ENCODE measurements at regions not wholly inside any gene's neighbourhood (a gene's known extent, or its start where the extent isn't known, plus 50 kb on each side); places are given as distances from the start of the nearest gene placed in this dataset.

DNA sequence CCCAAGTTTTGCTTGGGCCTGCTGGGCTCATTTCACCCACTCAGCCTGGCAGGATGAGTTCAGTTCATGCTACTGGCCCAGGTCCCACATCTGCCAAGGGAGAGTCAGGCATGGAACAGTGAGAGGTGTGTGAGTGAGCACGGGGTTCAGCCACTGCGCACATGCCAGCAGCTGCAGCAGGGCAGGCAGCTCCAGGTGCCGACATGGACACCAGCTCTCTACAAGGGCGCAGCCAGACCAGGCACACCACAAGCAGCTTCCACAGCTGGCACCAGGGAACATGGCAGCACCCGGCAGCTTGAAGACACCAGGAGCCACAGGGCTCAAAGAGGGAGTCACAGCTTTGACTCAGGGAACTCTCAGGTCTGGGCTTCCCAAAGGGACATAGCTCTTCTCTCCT lies 938.0 kb downstream of the SORCS3 start:
- intact Hi-C loops (cut with micrococcal nuclease) = no loop called here
- no TSS peak for BruUV-seq (replicated peaks)

More for the DNA sequence above, 938.0 kb downstream of the SORCS3 start:
- Histone ChIP-seq H4K5ac (ENCODE audit: low read depth, low read length) (no peak overlapping the region), H2AFZ (replicated peaks; ENCODE audit: low read length, poor library complexity) (no peak overlapping the region), H3K9me3 (ENCODE audit: control insufficient read depth, insufficient read depth, low read length) (peaks cover 5% of the 10 kb centered on the region; the same call in 1 of the 2 replicates), H2BK5ac (ENCODE audit: low read depth, low read length, poor library complexity, severe bottlenecking) (no peak overlapping the region), H3K9ac (ENCODE audit: low read depth, low read length) (no peak overlapping the region), H3K4me1 (ENCODE audit: control insufficient read depth, insufficient read depth, low read length) (no peaks in the 10 kb centered on the region), H3K4ac (ENCODE audit: low read depth, low read length) (no peak overlapping the region), H2AK5ac (ENCODE audit: low read depth, low read length) (no peak overlapping the region), H3K23ac (ENCODE audit: low read depth, low read length) (no peak overlapping the region), H4K20me1 (ENCODE audit: insufficient read depth, low read length) (no peaks in the 10 kb centered on the region), H3K18ac (ENCODE audit: low read depth, low read length) (no peak overlapping the region), H4K8ac (ENCODE audit: low read depth in 2 of 2, low read length in 2 of 2) (no peak overlapping the region), H3K4me2 (ENCODE audit: low read depth, low read length) (no peak overlapping the region), H3K4me3 (ENCODE audit: insufficient read depth, low read depth, low read length) (no peak overlapping the region), H3K14ac (replicated peaks; ENCODE audit: low read depth, low read length) (no peak overlapping the region), H2BK15ac (ENCODE audit: low read depth, low read length) (no peak overlapping the region), H3K27ac (ENCODE audit: insufficient read depth, low read length) (no peak overlapping the region), H2AK9ac (replicated peaks; ENCODE audit: low read depth, low read length, poor library complexity) (no peak overlapping the region), H4K91ac (ENCODE audit: insufficient read depth, low read depth, low read length) (no peak overlapping the region), H3K27me3 (ENCODE audit: control insufficient read depth, insufficient read depth, low read length) (no peaks in the 10 kb centered on the region), H3K79me1 (ENCODE audit: low read depth in 1 of 2, low read length in 2 of 2) (no peaks in the 10 kb centered on the region), H3K9me1 (ENCODE audit: insufficient read depth, low read length) (no peaks in the 10 kb centered on the region), H3K36me3 (ENCODE audit: control insufficient read depth, insufficient read depth, low read length) (no peaks in the 10 kb centered on the region), H2BK20ac (ENCODE audit: low read depth, low read length) (no peak overlapping the region), H3K56ac (ENCODE audit: extremely low read depth, insufficient read depth, low read length) (no peak overlapping the region), H2BK120ac (ENCODE audit: low read depth, low read length) (no peak overlapping the region)
- no peak for TF ChIP-seq MXI1 (IDR thresholded peaks at IDR 0.05; ENCODE audit: borderline replicate concordance, low read depth, low read length)
- TF ChIP-seq CEBPB (IDR thresholded peaks at IDR 0.05; ENCODE audit: low read depth, low read length) = no peak
- no peak for TF ChIP-seq RAD21 (IDR thresholded peaks at IDR 0.05; ENCODE audit: low read length)
- no peak for ATAC-seq (ENCODE audit: low read depth)
- POLR2A ChIA-PET (ENCODE audit: unreplicated experiment) = no interaction called here
- WGBS, 2 experiments (ENCODE audit: extremely low coverage in 2 of 2, insufficient read length in 1 of 2) = no CpG with 5 or more reads among the region's 5 CpGs
- in situ Hi-C loops (cut with MboI; ENCODE audit: low sequenced_read_pairs) (no loop called here), dilution Hi-C loops (cut with HindIII; ENCODE audit: low sequenced_read_pairs, unreplicated experiment) (no loop called here)
- DNase-seq = no peak
- CTCF ChIA-PET = no interaction called here
